Thyroid gland (tissue), 4 donors: ENCODE measurements at regions not wholly inside any gene's neighbourhood (a gene's known extent, or its start where the extent isn't known, plus 50 kb on each side); places are given as distances from the start of the nearest gene placed in this dataset.

Experiments used
- CTCF ChIP-seq, 6 experiments: fragments of 200-600 bp in 3 of 6; fragments of 450-650 bp in 3 of 6; sonication (generic) in 3 of 6; IDR thresholded peaks; one replicate each; pipeline ENCODE4 v1.5.1; 2016 to 2019; ENCODE audit warnings: antibody characterized with exemption in 6 of 6, mild to moderate bottlenecking in 2 of 6, inconsistent platforms in 1 of 6, moderate library complexity in 1 of 6
- POLR2A ChIP-seq, 2 donors: fragments of 450-650 bp; IDR thresholded peaks; one replicate each; pipeline ENCODE4 v1.6.1; 2017; ENCODE audit warnings: antibody characterized with exemption in 2 of 2, mild to moderate bottlenecking in 2 of 2, moderate library complexity in 1 of 2

- TF ChIP-seq CTCF (IDR thresholded peaks at IDR 0.05) = no peak
- no peak for TF ChIP-seq POLR2A (IDR thresholded peaks at IDR 0.05)
Measured at GRCh38 chr5:173796721-173797495, 91.2 kb upstream of the CPEB4 start.
